GM21737 (cell line): ENCODE measurements at regions not wholly inside any gene's neighbourhood (a gene's known extent, or its start where the extent isn't known, plus 50 kb on each side); places are given as distances from the start of the nearest gene placed in this dataset.
"Not testable (repeated sequence)": the region's sequence is repeated elsewhere in the genome, so short reads cannot be mapped to it uniquely, and the experiment has no call there.

Source experiments
- ATAC-seq: cut with Tn5 transposase; IDR thresholded peaks from one replicate; pipeline ENCODE4 v1.9.1; 2021; ENCODE audit warnings: mild to moderate bottlenecking, moderate library complexity; ENCODE audit not compliant: unreplicated experiment

GRCh38 chr5:120913396-120913795, 449.3 kb downstream of the PRR16 start:
- no peak for ATAC-seq

- no peak for ATAC-seq
Measured at GRCh38 chr5:120917214-120917758, 453.2 kb downstream of the PRR16 start.

GRCh38 chr5:120919017-120919416, 454.9 kb downstream of the PRR16 start:
- no peak for ATAC-seq

- no peak for ATAC-seq
Measured at GRCh38 chr5:120923026-120923425, 458.9 kb downstream of the PRR16 start.

- ATAC-seq = no peak
Measured at GRCh38 chr5:120926471-120926870, 462.4 kb downstream of the PRR16 start.

GRCh38 chr5:120927950-120928530, 463.9 kb downstream of the PRR16 start:
- ATAC-seq = no peak

GRCh38 chr5:120932480-120932879, 468.4 kb downstream of the PRR16 start:
- ATAC-seq = no peak

- no peak for ATAC-seq
Measured at GRCh38 chr5:120934031-120934430, 469.9 kb downstream of the PRR16 start.

- no peak for ATAC-seq
Measured at GRCh38 chr5:120936652-120937051, 472.6 kb downstream of the PRR16 start.

- ATAC-seq = no peak
Measured at GRCh38 chr5:120938604-120939003, 474.5 kb downstream of the PRR16 start.

GRCh38 chr5:120942596-120943350, 478.7 kb downstream of the PRR16 start:
- ATAC-seq = no peak

- not testable (repeated sequence) for ATAC-seq
Measured at GRCh38 chr5:120949596-120949995, 485.5 kb downstream of the PRR16 start.

GRCh38 chr5:120953445-120953844, 489.3 kb downstream of the PRR16 start:
- not testable (repeated sequence) for ATAC-seq

- ATAC-seq = no peak
Measured at GRCh38 chr5:120954255-120954654, 490.2 kb downstream of the PRR16 start.

GRCh38 chr5:120955795-120956194, 491.7 kb downstream of the PRR16 start:
- ATAC-seq = no peak

GRCh38 chr5:120958877-120959485, 494.9 kb downstream of the PRR16 start:
- no peak for ATAC-seq

- ATAC-seq = no peak
Measured at GRCh38 chr5:120960510-120960909, 496.4 kb downstream of the PRR16 start.

GRCh38 chr5:120967366-120967765, 503.3 kb downstream of the PRR16 start:
- ATAC-seq = no peak

GRCh38 chr5:120974690-120975089, 510.6 kb downstream of the PRR16 start:
- no peak for ATAC-seq

GRCh38 chr5:120982351-120982750, 518.3 kb downstream of the PRR16 start:
- ATAC-seq = no peak

GRCh38 chr5:120985526-120985925, 521.4 kb downstream of the PRR16 start:
- ATAC-seq = no peak

- no peak for ATAC-seq
Measured at GRCh38 chr5:120988491-120988890, 524.4 kb downstream of the PRR16 start.
